ENCODE measurements at regions not wholly inside any gene's neighbourhood (a gene's known extent, or its start where the extent isn't known, plus 50 kb on each side); places are given as distances from the start of the nearest gene placed in this dataset.

- Histone ChIP-seq H3K27me3 (ENCODE audit: insufficient read depth, low read depth, low read length) (no peaks in the 10 kb centered on the region), H3K9me3 (ENCODE audit: low read length) (no peaks in the 10 kb centered on the region), H3K9me2 (ENCODE audit: insufficient read depth, low read length) (no peaks in the 10 kb centered on the region), H3K27ac (ENCODE audit: low read length) (no peak overlapping the region), H4K20me1 (ENCODE audit: insufficient read depth) (no peaks in the 10 kb centered on the region), H3K4me3 (ENCODE audit: low read length) (no peak overlapping the region), H3K36me3 (ENCODE audit: insufficient read depth, low read length) (no peaks in the 10 kb centered on the region), H3K4me2 (ENCODE audit: low read length) (no peak overlapping the region), H3F3A (ENCODE audit: insufficient read depth, low read length, poor library complexity, severe bottlenecking) (no peaks in the 10 kb centered on the region), H2AFZ (ENCODE audit: low read depth, low read length) (no peak overlapping the region), H3K9ac (ENCODE audit: low read length) (no peak overlapping the region), H3K79me2 (replicated peaks; ENCODE audit: insufficient read depth, low read length) (no peaks in the 10 kb centered on the region)
- no peak for TF ChIP-seq POLR2AphosphoS5 (IDR thresholded peaks at IDR 0.05)
- TF ChIP-seq EZH2 (IDR thresholded peaks at IDR 0.05; ENCODE audit: borderline replicate concordance, insufficient read depth, low read length, poor library complexity, severe bottlenecking): no peak
Observed at GRCh38 chr3:194028434-194029004, 107.4 kb upstream of the HES1 start.

GRCh38 chr3:194029846-194030245 lies 106.1 kb upstream of the HES1 start:
- Histone ChIP-seq H3K27ac (ENCODE audit: low read length) (no peak overlapping the region), H3K79me2 (replicated peaks; ENCODE audit: insufficient read depth, low read length) (no peaks in the 10 kb centered on the region), H3K4me3 (ENCODE audit: low read length) (no peak overlapping the region), H3F3A (ENCODE audit: insufficient read depth, low read length, poor library complexity, severe bottlenecking) (no peaks in the 10 kb centered on the region), H3K9ac (ENCODE audit: low read length) (no peak overlapping the region), H3K4me2 (ENCODE audit: low read length) (no peak overlapping the region), H3K9me3 (ENCODE audit: low read length) (no peaks in the 10 kb centered on the region), H4K20me1 (ENCODE audit: insufficient read depth) (no peaks in the 10 kb centered on the region), H2AFZ (ENCODE audit: low read depth, low read length) (no peak overlapping the region), H3K9me2 (ENCODE audit: insufficient read depth, low read length) (no peaks in the 10 kb centered on the region), H3K27me3 (ENCODE audit: insufficient read depth, low read depth, low read length) (no peaks in the 10 kb centered on the region), H3K36me3 (ENCODE audit: insufficient read depth, low read length) (no peaks in the 10 kb centered on the region)
- TF ChIP-seq POLR2AphosphoS5 (IDR thresholded peaks at IDR 0.05) (no peak), RAD21 (conservative IDR thresholded peaks at IDR 0.05) (no peak), EZH2 (IDR thresholded peaks at IDR 0.05; ENCODE audit: borderline replicate concordance, insufficient read depth, low read length, poor library complexity, severe bottlenecking) (no peak)

- Histone ChIP-seq H3K9me2 (ENCODE audit: insufficient read depth, low read length) (no peaks in the 10 kb centered on the region), H3K36me3 (ENCODE audit: insufficient read depth, low read length) (no peaks in the 10 kb centered on the region), H3K27me3 (ENCODE audit: insufficient read depth, low read depth, low read length) (no peaks in the 10 kb centered on the region), H3K27ac (ENCODE audit: low read length) (no peak overlapping the region), H3F3A (ENCODE audit: insufficient read depth, low read length, poor library complexity, severe bottlenecking) (no peaks in the 10 kb centered on the region), H3K4me2 (ENCODE audit: low read length) (no peak overlapping the region), H3K79me2 (replicated peaks; ENCODE audit: insufficient read depth, low read length) (no peaks in the 10 kb centered on the region), H3K4me3 (ENCODE audit: low read length) (no peak overlapping the region), H2AFZ (ENCODE audit: low read depth, low read length) (no peak overlapping the region), H3K9ac (ENCODE audit: low read length) (no peak overlapping the region), H4K20me1 (ENCODE audit: insufficient read depth) (no peaks in the 10 kb centered on the region), H3K9me3 (ENCODE audit: low read length) (no peaks in the 10 kb centered on the region)
- TF ChIP-seq POLR2AphosphoS5 (IDR thresholded peaks at IDR 0.05): no peak
- no peak for TF ChIP-seq REST (IDR thresholded peaks at IDR 0.05; ENCODE audit: borderline replicate concordance)
- no peak for TF ChIP-seq MXI1 (conservative IDR thresholded peaks at IDR 0.05; ENCODE audit: poor library complexity, severe bottlenecking)
- no peak for TF ChIP-seq SMC3 (conservative IDR thresholded peaks at IDR 0.05; ENCODE audit: poor library complexity)
- no peak for TF ChIP-seq CTCF (IDR thresholded peaks at IDR 0.05; ENCODE audit: poor library complexity, severe bottlenecking)
- no peak for TF ChIP-seq RAD21 (conservative IDR thresholded peaks at IDR 0.05)
- TF ChIP-seq EZH2 (IDR thresholded peaks at IDR 0.05; ENCODE audit: borderline replicate concordance, insufficient read depth, low read length, poor library complexity, severe bottlenecking): no peak
- no peak for TF ChIP-seq EP300 (conservative IDR thresholded peaks at IDR 0.05; ENCODE audit: poor library complexity, severe bottlenecking)
- no peak for TF ChIP-seq TAF1 (IDR thresholded peaks at IDR 0.05; ENCODE audit: low read depth)
Observed at GRCh38 chr3:194030372-194030771, 105.6 kb upstream of the HES1 start.

All from neural cell (in vitro differentiated cells).